CD4-positive, alpha-beta T cell treated with Interleukin-21 for 1 hour (primary cell): ENCODE measurements at regions not wholly inside any gene's neighbourhood (a gene's known extent, or its start where the extent isn't known, plus 50 kb on each side); places are given as distances from the start of the nearest gene placed in this dataset.
"Not testable (repeated sequence)": the region's sequence is repeated elsewhere in the genome, so short reads cannot be mapped to it uniquely, and the experiment has no call there.

ENCODE experiments used
- DNase-seq: peaks from one replicate; pipeline ENCODE4 v3.0.0-alpha.2; 2020

GRCh38 chr21:35482933-35483662, 434.0 kb upstream of the RUNX1 start:
- no peak for DNase-seq

- DNase-seq: no peak
These were observed 433.0 kb upstream of the RUNX1 start for GRCh38 chr21:35482096-35482495.

- DNase-seq: no peak
These were observed 431.9 kb upstream of the RUNX1 start for GRCh38 chr21:35481005-35481404.

GRCh38 chr21:35479529-35479928, 430.4 kb upstream of the RUNX1 start:
- no peak for DNase-seq

- DNase-seq: no peak
These were observed 430.0 kb upstream of the RUNX1 start for GRCh38 chr21:35479065-35479448.

- no peak for DNase-seq
These were observed 429.3 kb upstream of the RUNX1 start for GRCh38 chr21:35478161-35479064.

GRCh38 chr21:35477622-35478021, 428.5 kb upstream of the RUNX1 start:
- DNase-seq: no peak

- no peak for DNase-seq
These were observed 427.7 kb upstream of the RUNX1 start for GRCh38 chr21:35476621-35477395.

GRCh38 chr21:35475762-35476161, 426.7 kb upstream of the RUNX1 start:
- DNase-seq: no peak

GRCh38 chr21:35475009-35475408, 425.9 kb upstream of the RUNX1 start:
- no peak for DNase-seq

GRCh38 chr21:35473496-35473895, 424.4 kb upstream of the RUNX1 start:
- no peak for DNase-seq

GRCh38 chr21:35470522-35470921, 421.4 kb upstream of the RUNX1 start:
- no peak for DNase-seq

GRCh38 chr21:35469498-35469897, 420.4 kb upstream of the RUNX1 start:
- no peak for DNase-seq

GRCh38 chr21:35468991-35469390, 419.9 kb upstream of the RUNX1 start:
- no peak for DNase-seq

- DNase-seq: no peak
These were observed 418.5 kb upstream of the RUNX1 start for GRCh38 chr21:35467566-35467965.

- not testable (repeated sequence) for DNase-seq
These were observed 417.6 kb upstream of the RUNX1 start for GRCh38 chr21:35466681-35467080.

GRCh38 chr21:35465741-35466140, 416.6 kb upstream of the RUNX1 start:
- no peak for DNase-seq

- DNase-seq: no peak
These were observed 412.6 kb upstream of the RUNX1 start for GRCh38 chr21:35461700-35462099.

- no peak for DNase-seq
These were observed 411.3 kb upstream of the RUNX1 start for GRCh38 chr21:35460441-35460840.

GRCh38 chr21:35458405-35458804, 409.3 kb upstream of the RUNX1 start:
- DNase-seq: no peak

GRCh38 chr21:35457097-35457804, 408.1 kb upstream of the RUNX1 start:
- no peak for DNase-seq

- no peak for DNase-seq
These were observed 402.2 kb upstream of the RUNX1 start for GRCh38 chr21:35451276-35451675.

GRCh38 chr21:35450830-35451229, 401.7 kb upstream of the RUNX1 start:
- no peak for DNase-seq
